ENCODE measurements at regions not wholly inside any gene's neighbourhood (a gene's known extent, or its start where the extent isn't known, plus 50 kb on each side); places are given as distances from the start of the nearest gene placed in this dataset.

GRCh38 chr12:76183459-76184186 lies 99.1 kb upstream of the NAP1L1 start:
- no peaks in the 10 kb centered on the region for H3K4me1 ChIP-seq (ENCODE audit: insufficient read depth, low read length, severe bottlenecking)
- H3K9me3 ChIP-seq (ENCODE audit: low read length) = no peaks in the 10 kb centered on the region
- H3K79me2 ChIP-seq (ENCODE audit: insufficient read depth, low read length) = no peaks in the 10 kb centered on the region
- H3K4me3 ChIP-seq (ENCODE audit: low read depth, low read length, poor library complexity, severe bottlenecking) = no peak overlapping the region
- TF ChIP-seq CTCF (IDR thresholded peaks at IDR 0.05; ENCODE audit: low read length) (no peak), EZH2 (IDR thresholded peaks at IDR 0.05; ENCODE audit: borderline replicate concordance, low read length) (no peak)
- no peaks in the 10 kb centered on the region for H3K36me3 ChIP-seq (ENCODE audit: insufficient read depth, low read length)
- no peaks in the 10 kb centered on the region for H3F3A ChIP-seq (ENCODE audit: insufficient read depth, low read length)
- no peak overlapping the region for H3K4me2 ChIP-seq (ENCODE audit: low read length)
- H3K9ac ChIP-seq (ENCODE audit: low read length) = no peak overlapping the region
- H3K9me2 ChIP-seq (ENCODE audit: low read depth, low read length) = no peaks in the 10 kb centered on the region
- no peak overlapping the region for H3K27ac ChIP-seq (ENCODE audit: low read depth, low read length, poor library complexity, severe bottlenecking)
- no peaks in the 10 kb centered on the region for H3K27me3 ChIP-seq (ENCODE audit: insufficient read depth, low read length)
- H4K20me1 ChIP-seq (ENCODE audit: insufficient read depth, low read length) = no peaks in the 10 kb centered on the region
- H2AFZ ChIP-seq (ENCODE audit: low read length) = no peak overlapping the region

GRCh38 chr12:76180401-76181277 lies 96.2 kb upstream of the NAP1L1 start:
- Histone ChIP-seq H2AFZ (ENCODE audit: low read length) (no peak overlapping the region), H3K9me2 (ENCODE audit: low read depth, low read length) (no peaks in the 10 kb centered on the region), H3K4me1 (ENCODE audit: insufficient read depth, low read length, severe bottlenecking) (no peaks in the 10 kb centered on the region), H3K4me2 (ENCODE audit: low read length) (no peak overlapping the region), H3K9ac (ENCODE audit: low read length) (no peak overlapping the region), H3K79me2 (ENCODE audit: insufficient read depth, low read length) (no peaks in the 10 kb centered on the region), H3K9me3 (ENCODE audit: low read length) (no peaks in the 10 kb centered on the region), H3K4me3 (ENCODE audit: low read depth, low read length, poor library complexity, severe bottlenecking) (no peak overlapping the region), H4K20me1 (ENCODE audit: insufficient read depth, low read length) (no peaks in the 10 kb centered on the region), H3F3A (ENCODE audit: insufficient read depth, low read length) (no peaks in the 10 kb centered on the region), H3K27me3 (ENCODE audit: insufficient read depth, low read length) (no peaks in the 10 kb centered on the region), H3K36me3 (ENCODE audit: insufficient read depth, low read length) (no peaks in the 10 kb centered on the region), H3K27ac (ENCODE audit: low read depth, low read length, poor library complexity, severe bottlenecking) (no peak overlapping the region)
- TF ChIP-seq EZH2 (IDR thresholded peaks at IDR 0.05; ENCODE audit: borderline replicate concordance, low read length) (no peak), CTCF (IDR thresholded peaks at IDR 0.05; ENCODE audit: low read length) (no peak)

DNA sequence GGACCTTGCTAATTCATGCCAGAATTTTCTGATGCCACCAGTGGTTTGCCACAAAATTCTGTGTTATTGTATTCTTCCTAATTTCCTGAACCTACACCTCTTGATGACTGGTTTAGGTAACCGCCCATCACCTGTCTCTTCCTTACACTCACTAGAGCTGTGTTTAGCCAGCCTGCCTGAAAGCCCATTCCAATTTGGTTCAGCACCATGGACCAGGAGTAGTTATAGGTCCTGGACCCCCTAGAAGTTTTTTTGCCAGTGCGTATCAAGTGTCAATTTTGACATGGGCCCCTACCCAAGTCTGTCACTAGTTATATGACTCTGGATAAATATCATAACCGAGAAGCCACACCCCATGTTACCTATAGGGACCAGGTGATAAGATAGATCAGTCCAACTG lies 94.0 kb upstream of the NAP1L1 start:
- H3K9ac ChIP-seq (ENCODE audit: low read length) = no peak overlapping the region
- no peaks in the 10 kb centered on the region for H4K20me1 ChIP-seq (ENCODE audit: insufficient read depth, low read length)
- no peaks in the 10 kb centered on the region for H3K79me2 ChIP-seq (ENCODE audit: insufficient read depth, low read length)
- H3K4me2 ChIP-seq (ENCODE audit: low read length) = no peak overlapping the region
- no peak overlapping the region for H3K4me3 ChIP-seq (ENCODE audit: low read depth, low read length, poor library complexity, severe bottlenecking)
- no peaks in the 10 kb centered on the region for H3K36me3 ChIP-seq (ENCODE audit: insufficient read depth, low read length)
- H2AFZ ChIP-seq (ENCODE audit: low read length) = no peak overlapping the region
- H3K9me3 ChIP-seq (ENCODE audit: low read length) = no peaks in the 10 kb centered on the region
- no peaks in the 10 kb centered on the region for H3K27me3 ChIP-seq (ENCODE audit: insufficient read depth, low read length)
- H3F3A ChIP-seq (ENCODE audit: insufficient read depth, low read length) = no peaks in the 10 kb centered on the region
- H3K27ac ChIP-seq (ENCODE audit: low read depth, low read length, poor library complexity, severe bottlenecking) = no peak overlapping the region
- TF ChIP-seq CTCF (IDR thresholded peaks at IDR 0.05; ENCODE audit: low read length) (no peak), EZH2 (IDR thresholded peaks at IDR 0.05; ENCODE audit: borderline replicate concordance, low read length) (no peak)
- no peaks in the 10 kb centered on the region for H3K9me2 ChIP-seq (ENCODE audit: low read depth, low read length)
- no peaks in the 10 kb centered on the region for H3K4me1 ChIP-seq (ENCODE audit: insufficient read depth, low read length, severe bottlenecking)
